Liver (tissue), 8 donors: ENCODE measurements at regions not wholly inside any gene's neighbourhood (a gene's known extent, or its start where the extent isn't known, plus 50 kb on each side); places are given as distances from the start of the nearest gene placed in this dataset.

Source experiments
- DNase-seq: peaks from one replicate; pipeline ENCODE4 v3.0.0-alpha.2; 2017; ENCODE audit warnings: low spot score
- H3K27ac ChIP-seq, 2 donors: one replicate each; pipeline ENCODE4 v1.7.0; 2013; ENCODE audit warnings: inconsistent platforms in 2 of 2, low read length in 2 of 2, control low read depth in 1 of 2, low read depth in 1 of 2, mild to moderate bottlenecking in 1 of 2
- H3K27me3 ChIP-seq, 4 donors: one replicate each; pipeline versions ENCODE4 v1.6.1 to v1.7.0; 2013; ENCODE audit warnings: low read length in 3 of 4, inconsistent platforms in 1 of 4, mild to moderate bottlenecking in 1 of 4, moderate library complexity in 1 of 4; ENCODE audit not compliant: control insufficient read depth in 4 of 4, insufficient read depth in 4 of 4
- H3K36me3 ChIP-seq, 4 donors: one replicate each; pipeline versions ENCODE4 v1.6.1 to v1.7.0; 2013; ENCODE audit warnings: low read length in 3 of 4, mild to moderate bottlenecking in 3 of 4, low read depth in 1 of 4, moderate library complexity in 1 of 4; ENCODE audit not compliant: control insufficient read depth in 4 of 4, insufficient read depth in 3 of 4
- H3K4me1 ChIP-seq, 4 donors: one replicate each; pipeline versions ENCODE4 v1.6.1 to v1.7.0; 2013; ENCODE audit warnings: low read length in 3 of 4, mild to moderate bottlenecking in 3 of 4, moderate library complexity in 1 of 4; ENCODE audit not compliant: control insufficient read depth in 4 of 4, insufficient read depth in 4 of 4
- H3K4me3 ChIP-seq, 3 donors: one replicate each; pipeline versions ENCODE4 v1.6.1 to v1.7.0; 2013; ENCODE audit warnings: low read length in 3 of 3, control low read depth in 1 of 3, low read depth in 1 of 3, mild to moderate bottlenecking in 1 of 3
- H3K9ac ChIP-seq, 2 donors: one replicate each; pipeline ENCODE4 v1.7.0; 2013; ENCODE audit warnings: low read length in 2 of 2, mild to moderate bottlenecking in 2 of 2, moderate library complexity in 2 of 2, control low read depth in 1 of 2, low read depth in 1 of 2
- H3K9me3 ChIP-seq, 4 donors: one replicate each; pipeline versions ENCODE4 v1.6.1 to v1.7.0; 2013; ENCODE audit warnings: low read length in 3 of 4; ENCODE audit not compliant: control insufficient read depth in 4 of 4
- ATF3 ChIP-seq: IDR thresholded peaks from 2 replicates; pipeline ENCODE4 v1.6.1; 2016; ENCODE audit warnings: antibody characterized with exemption
- CTCF ChIP-seq: fragments of 150-350 bp; IDR thresholded peaks from 2 replicates; pipeline ENCODE4 v1.5.1; 2017; ENCODE audit warnings: improper control_type of control experiment, low read depth, low read length; ENCODE audit not compliant: missing input control
- EGR1 ChIP-seq, 2 donors: IDR thresholded peaks; 2 replicates each; pipeline ENCODE4 v1.6.1; 2016 to 2018; ENCODE audit warnings: antibody characterized with exemption in 2 of 2, low read depth in 2 of 2
- FOXA1 ChIP-seq: IDR thresholded peaks from 2 replicates; pipeline ENCODE4 v1.6.1; 2016; ENCODE audit warnings: antibody characterized with exemption
- FOXA2 ChIP-seq: IDR thresholded peaks from 2 replicates; pipeline ENCODE4 v1.6.1; 2016; ENCODE audit warnings: antibody characterized with exemption
- GABPA ChIP-seq, 2 donors: IDR thresholded peaks in 1 of 2; conservative IDR thresholded peaks in 1 of 2; 2 replicates each; pipeline ENCODE4 v1.6.1; 2016; ENCODE audit warnings: antibody characterized with exemption in 2 of 2, mild to moderate bottlenecking in 1 of 2, moderate library complexity in 1 of 2
- HNF4A ChIP-seq, 2 donors: conservative IDR thresholded peaks; 2 replicates each; pipeline ENCODE4 v1.6.1; 2016; ENCODE audit warnings: antibody characterized with exemption in 2 of 2, mild to moderate bottlenecking in 2 of 2
- HNF4G ChIP-seq: IDR thresholded peaks from 2 replicates; pipeline ENCODE4 v1.6.1; 2016; ENCODE audit warnings: antibody characterized with exemption
- JUND ChIP-seq, 2 donors: IDR thresholded peaks; 2 replicates each; pipeline ENCODE4 v1.6.1; 2016; ENCODE audit warnings: antibody characterized with exemption in 2 of 2
- MAX ChIP-seq: IDR thresholded peaks from 2 replicates; pipeline ENCODE4 v1.6.1; 2016; ENCODE audit warnings: antibody characterized with exemption
- NR2F2 ChIP-seq: IDR thresholded peaks from 2 replicates; pipeline ENCODE4 v1.6.1; 2016; ENCODE audit warnings: antibody characterized with exemption
- RAD21 ChIP-seq, 2 donors: IDR thresholded peaks; 2 replicates each; pipeline ENCODE4 v1.6.1; 2016; ENCODE audit warnings: antibody characterized with exemption in 2 of 2, mild to moderate bottlenecking in 2 of 2
- REST ChIP-seq: IDR thresholded peaks from 2 replicates; pipeline ENCODE4 v1.6.1; 2016; ENCODE audit warnings: antibody characterized with exemption, mild to moderate bottlenecking
- RXRA ChIP-seq, 2 donors: IDR thresholded peaks; 2 replicates each; pipeline ENCODE4 v1.6.1; 2017 to 2018; ENCODE audit warnings: antibody characterized with exemption in 2 of 2, mild to moderate bottlenecking in 1 of 2
- TAF1 ChIP-seq: conservative IDR thresholded peaks from 2 replicates; pipeline ENCODE4 v1.6.1; 2016; ENCODE audit warnings: antibody characterized with exemption, mild to moderate bottlenecking
- YY1 ChIP-seq: IDR thresholded peaks from 2 replicates; pipeline ENCODE4 v1.6.1; 2016; ENCODE audit warnings: antibody characterized with exemption, mild to moderate bottlenecking
- ZBTB33 ChIP-seq: IDR thresholded peaks from 2 replicates; pipeline ENCODE4 v1.6.1; 2016; ENCODE audit warnings: antibody characterized with exemption
- WGBS: extraction: QIAGEN DNeasy Blood & Tissue Kit; methylation state at CpG from one replicate; pipeline ENCODE4 v1.1.7; 2013; 5-methylcytosine and 5-hydroxymethylcytosine counted together
- donor health status: healthy.
- donor health status: healthy.
- donor health status: healthy.
- donor health status: healthy.
- donor health status: healthy.

- no peaks in the 10 kb centered on the region for H3K4me1 ChIP-seq
- H3K4me3 ChIP-seq, result no peak overlapping the region
- H3K36me3 ChIP-seq, result no peaks in the 10 kb centered on the region
- H3K9ac ChIP-seq, result no peak overlapping the region
- DNase-seq, result no peak
- no peaks in the 10 kb centered on the region for H3K27me3 ChIP-seq
- TF ChIP-seq NR2F2 (no peak), FOXA2 (no peak), HNF4G (no peak), JUND (IDR thresholded peaks at IDR 0.05) (no peak), GABPA (IDR thresholded peaks at IDR 0.05 in 1 of 2, conservative IDR thresholded peaks at IDR 0.05 in 1 of 2) (no peak), ATF3 (no peak), EGR1 (IDR thresholded peaks at IDR 0.05; ENCODE audit: low read depth in 2 of 2) (no peak), CTCF (no peak), YY1 (no peak), MAX (no peak), REST (no peak), RAD21 (IDR thresholded peaks at IDR 0.05) (no peak)
- H3K9me3 ChIP-seq, result no peaks in the 10 kb centered on the region
- H3K27ac ChIP-seq, result no peak overlapping the region
- WGBS, result 92% methylated on average over 2 of the region's 2 CpGs
Observed at GRCh38 chrY:14437626-14438025, 86.7 kb upstream of the NLGN4Y start.

GRCh38 chrY:14438395-14438794 is 85.9 kb upstream of the NLGN4Y start:
- no peak overlapping the region for H3K4me3 ChIP-seq
- no peaks in the 10 kb centered on the region for H3K4me1 ChIP-seq
- DNase-seq, result no peak
- no peak overlapping the region for H3K27ac ChIP-seq
- H3K9ac ChIP-seq, result no peak overlapping the region
- no peaks in the 10 kb centered on the region for H3K36me3 ChIP-seq
- H3K9me3 ChIP-seq, result no peaks in the 10 kb centered on the region
- H3K27me3 ChIP-seq, result no peaks in the 10 kb centered on the region
- 89% methylated on average over 1 of the region's 1 CpG for WGBS
- TF ChIP-seq FOXA1, result no peak
- TF ChIP-seq NR2F2, result no peak
- no peak for TF ChIP-seq GABPA (IDR thresholded peaks at IDR 0.05 in 1 of 2, conservative IDR thresholded peaks at IDR 0.05 in 1 of 2)
- TF ChIP-seq ZBTB33, result no peak
- TF ChIP-seq JUND (IDR thresholded peaks at IDR 0.05), result no peak
- TF ChIP-seq ATF3, result no peak
- no peak for TF ChIP-seq EGR1 (IDR thresholded peaks at IDR 0.05; ENCODE audit: low read depth in 2 of 2)
- no peak for TF ChIP-seq CTCF
- no peak for TF ChIP-seq HNF4A (conservative IDR thresholded peaks at IDR 0.05)
- TF ChIP-seq YY1, result no peak
- TF ChIP-seq RAD21 (IDR thresholded peaks at IDR 0.05), result no peak
- no peak for TF ChIP-seq RXRA (IDR thresholded peaks at IDR 0.05)
- TF ChIP-seq TAF1, result no peak
